ENCODE measurements at regions not wholly inside any gene's neighbourhood (a gene's known extent, or its start where the extent isn't known, plus 50 kb on each side); places are given as distances from the start of the nearest gene placed in this dataset.

GRCh38 chr4:11801466-11802446 is 373.1 kb upstream of the HS3ST1 start:
- Histone ChIP-seq H3K36me3 (no peaks in the 10 kb centered on the region), H3K27me3 (no peaks in the 10 kb centered on the region), H3K27ac (peak overlapping the region in 1 of 12 donors; percentile 2), H3K4me3 (no peak overlapping the region), H3K9me3 (peaks cover 0 to 5% (median 0%) of the 10 kb centered on the region in 12 donors), H3K4me1 (no peaks in the 10 kb centered on the region)
- intact Hi-C loops (cut with DNase I) = loop anchor here in 5 of 10 donors (10.0 kb wide), 2 partner anchors 153 to 833 kb away; no protein-coding TSS in a partner anchor
- ATAC-seq (peak in 2 of 4 donors; percentile 20 to 53), DNase-seq (no peak)
- no peak for TF ChIP-seq CTCF (IDR thresholded peaks at IDR 0.05)
- no peak for TF ChIP-seq POLR2A (IDR thresholded peaks at IDR 0.05)
- 50 to 59% (median 56%) methylated on average over 7 of the region's 7 CpGs for WGBS, 4 donors

- WGBS, 4 donors = 37 to 64% (median 51%) methylated on average over 1 of the region's 1 CpG
- DNase-seq (no peak), ATAC-seq (no peak)
- H3K4me3 ChIP-seq = no peak overlapping the region
- no peaks in the 10 kb centered on the region for H3K4me1 ChIP-seq
- peaks cover 0 to 5% (median 0%) of the 10 kb centered on the region in 12 donors for H3K9me3 ChIP-seq
- H3K36me3 ChIP-seq = no peaks in the 10 kb centered on the region
- TF ChIP-seq POLR2A (IDR thresholded peaks at IDR 0.05) (no peak), CTCF (IDR thresholded peaks at IDR 0.05) (no peak)
- H3K27ac ChIP-seq = no peak overlapping the region
- no peaks in the 10 kb centered on the region for H3K27me3 ChIP-seq
- intact Hi-C loops (cut with DNase I) = no loop called here
Observed at GRCh38 chr4:11799196-11799595, 370.5 kb upstream of the HS3ST1 start.

- WGBS, 4 donors = 77 to 82% (median 78%) methylated on average over 3 of the region's 3 CpGs
- TF ChIP-seq CTCF (IDR thresholded peaks at IDR 0.05) = no peak
- no peak for TF ChIP-seq POLR2A (IDR thresholded peaks at IDR 0.05)
- ATAC-seq = no peak
Observed at GRCh38 chr4:11791797-11792196, 363.1 kb upstream of the HS3ST1 start.

DNA sequence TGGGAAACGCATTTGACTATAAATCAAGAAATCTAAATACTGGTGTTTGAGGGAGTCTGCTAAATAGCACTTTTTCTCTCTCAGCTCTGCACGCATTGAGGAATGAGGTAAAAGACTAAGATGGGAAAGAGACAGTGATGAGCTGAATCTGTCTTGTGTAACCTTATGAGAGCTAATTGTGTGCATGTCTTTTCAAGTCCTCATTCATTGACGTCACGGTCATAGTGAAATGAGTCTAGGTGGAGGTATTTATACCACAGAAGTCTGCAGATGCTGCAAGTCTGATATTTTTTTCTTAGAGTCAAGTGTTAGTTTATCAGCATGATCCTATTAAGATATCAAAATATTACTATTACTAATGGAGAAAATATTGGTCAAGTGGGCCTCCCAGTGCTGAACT is 361.5 kb upstream of the HS3ST1 start:
- ATAC-seq = no peak

More at GRCh38 chr4:11791797-11792196, 363.1 kb upstream of the HS3ST1 start:
- Histone ChIP-seq H3K27ac (no peak overlapping the region), H3K9me3 (peaks cover 0 to 7% (median 0%) of the 10 kb centered on the region in 12 donors), H3K4me1 (no peaks in the 10 kb centered on the region), H3K4me3 (no peak overlapping the region), H3K27me3 (no peaks in the 10 kb centered on the region), H3K36me3 (no peaks in the 10 kb centered on the region)
- no peak for DNase-seq
- intact Hi-C loops (cut with DNase I) = no loop called here

More for the DNA sequence above, 361.5 kb upstream of the HS3ST1 start:
- Histone ChIP-seq H3K9me3 (peaks cover 0 to 7% (median 0%) of the 10 kb centered on the region in 12 donors), H3K36me3 (no peaks in the 10 kb centered on the region), H3K27me3 (no peaks in the 10 kb centered on the region), H3K27ac (no peak overlapping the region), H3K4me1 (no peaks in the 10 kb centered on the region), H3K4me3 (no peak overlapping the region)
- TF ChIP-seq CTCF (IDR thresholded peaks at IDR 0.05) = no peak
- TF ChIP-seq POLR2A (IDR thresholded peaks at IDR 0.05) = no peak
- no peak for DNase-seq
- intact Hi-C loops (cut with DNase I) = no loop called here
- WGBS, 4 donors = 93 to 95% (median 94%) methylated on average over 4 of the region's 4 CpGs

Measured in heart left ventricle (tissue), 16 donors.